OCI-M1 (cell line): ENCODE measurements at regions not wholly inside any gene's neighbourhood (a gene's known extent, or its start where the extent isn't known, plus 50 kb on each side); places are given as distances from the start of the nearest gene placed in this dataset.
"Not testable (repeated sequence)": the region's sequence is repeated elsewhere in the genome, so short reads cannot be mapped to it uniquely, and the experiment has no call there.

ENCODE experiments used
- DNase-seq: peaks from one replicate; lab custom pipeline; 2025; lab: John Stamatoyannopoulos, UW

- DNase-seq, result no peak
Measured at GRCh38 chr11:86167499-86168164, 76.9 kb upstream of the EED start.

- DNase-seq, result not testable (repeated sequence)
Measured at GRCh38 chr11:86166287-86166686, 78.3 kb upstream of the EED start.

GRCh38 chr11:86164106-86164505 lies 80.4 kb upstream of the EED start:
- no peak for DNase-seq

GRCh38 chr11:86163221-86163876 lies 81.2 kb upstream of the EED start:
- peak; percentile 99 for DNase-seq

- no peak for DNase-seq
Measured at GRCh38 chr11:86162239-86162638, 82.3 kb upstream of the EED start.

- no peak for DNase-seq
Measured at GRCh38 chr11:86161837-86162236, 82.7 kb upstream of the EED start.

- no peak for DNase-seq
Measured at GRCh38 chr11:86161336-86161735, 83.2 kb upstream of the EED start.

GRCh38 chr11:86160541-86161149 lies 83.9 kb upstream of the EED start:
- DNase-seq, result no peak

- DNase-seq, result no peak
Measured at GRCh38 chr11:86159581-86159891, 85.0 kb upstream of the EED start.

- peak; percentile 94 for DNase-seq
Measured at GRCh38 chr11:86158704-86159580, 85.6 kb upstream of the EED start.

GRCh38 chr11:86157797-86158378 lies 86.7 kb upstream of the EED start:
- no peak for DNase-seq

- DNase-seq, result no peak
Measured at GRCh38 chr11:86156397-86156955, 87.6 kb upstream of the PICALM start.

- no peak for DNase-seq
Measured at GRCh38 chr11:86155200-86155844, 86.4 kb upstream of the PICALM start.

- DNase-seq, result no peak
Measured at GRCh38 chr11:86153439-86153838, 84.6 kb upstream of the PICALM start.

- DNase-seq, result no peak
Measured at GRCh38 chr11:86152901-86153300, 84.0 kb upstream of the PICALM start.

GRCh38 chr11:86152006-86152862 lies 83.3 kb upstream of the PICALM start:
- no peak for DNase-seq

- DNase-seq, result peak; percentile 99
Measured at GRCh38 chr11:86151174-86152005, 82.5 kb upstream of the PICALM start.

- DNase-seq, result no peak
Measured at GRCh38 chr11:86150847-86151173, 81.9 kb upstream of the PICALM start.

GRCh38 chr11:86149792-86150191 lies 80.9 kb upstream of the PICALM start:
- no peak for DNase-seq

GRCh38 chr11:86148345-86148747 lies 79.5 kb upstream of the PICALM start:
- peak; percentile 98 for DNase-seq
